ENCODE measurements at regions not wholly inside any gene's neighbourhood (a gene's known extent, or its start where the extent isn't known, plus 50 kb on each side); places are given as distances from the start of the nearest gene placed in this dataset.

GRCh38 chr16:76023835-76024234 is 253.4 kb upstream of the CNTNAP4 start (continued):
- TF ChIP-seq REST (IDR thresholded peaks at IDR 0.05; ENCODE audit: unreplicated experiment) = no peak

- H3K4me2 ChIP-seq = no peak overlapping the region
- H3K4me3 ChIP-seq = no peak overlapping the region
- no peaks in the 10 kb centered on the region for H3K27me3 ChIP-seq (ENCODE audit: insufficient read depth)
- no peaks in the 10 kb centered on the region for H3K79me2 ChIP-seq (replicated peaks; ENCODE audit: insufficient read depth)
- H4K20me1 ChIP-seq (replicated peaks; ENCODE audit: insufficient read depth) = no peaks in the 10 kb centered on the region
- H3K9me3 Mint-ChIP-seq = peaks cover 74% of the 10 kb centered on the region
- no peak overlapping the region for H3K27ac Mint-ChIP-seq
- H3K27ac ChIP-seq (ENCODE audit: low read depth) = no peak overlapping the region
- H2AFZ ChIP-seq = no peak overlapping the region
- peaks cover 15% of the 10 kb centered on the region for H3K36me3 ChIP-seq (ENCODE audit: insufficient read depth)
- H3K9me2 ChIP-seq (ENCODE audit: insufficient read depth) = 0 out of 2 replicates have a peak, but pooled peaks cover 8% of the 10 kb centered on the region
- no peaks in the 10 kb centered on the region for H3K27me3 Mint-ChIP-seq (ENCODE audit: insufficient read depth, low read depth, poor library complexity)
- ATAC-seq (no peak), DNase-seq (ENCODE audit: low spot score) (peak; percentile 51)
- no peaks in the 10 kb centered on the region for H3K4me1 Mint-ChIP-seq
- no peaks in the 10 kb centered on the region for H3K4me1 ChIP-seq (ENCODE audit: insufficient read depth)
- no peaks in the 10 kb centered on the region for H3F3A ChIP-seq (replicated peaks; ENCODE audit: low read depth)
- no peak overlapping the region for H3K4me3 Mint-ChIP-seq
- H3K36me3 Mint-ChIP-seq (ENCODE audit: low read depth) = peaks cover 28% of the 10 kb centered on the region; the same call in 2 of the 3 replicates
- TF ChIP-seq ZNF331 (CRISPR knock-in tag; IDR thresholded peaks at IDR 0.05; ENCODE audit: low read depth) = no peak
- no peak for TF ChIP-seq JUNB (IDR thresholded peaks at IDR 0.05; ENCODE audit: unreplicated experiment)
- no peak for TF ChIP-seq EZH2phosphoT487 (IDR thresholded peaks at IDR 0.05; ENCODE audit: unreplicated experiment)
- no peak for TF ChIP-seq CREB1 (CRISPR knock-in tag; IDR thresholded peaks at IDR 0.05; ENCODE audit: low read depth)
- no peak for TF ChIP-seq STAT1 (IDR thresholded peaks at IDR 0.05; ENCODE audit: unreplicated experiment)
- no peak for TF ChIP-seq ZNF462 (CRISPR knock-in tag; IDR thresholded peaks at IDR 0.05)
- no peak for TF ChIP-seq REST (IDR thresholded peaks at IDR 0.05; ENCODE audit: unreplicated experiment)
- no peak for TF ChIP-seq CTCF (conservative IDR thresholded peaks at IDR 0.05; ENCODE audit: low read depth in 2 of 2)
These were observed 241.5 kb upstream of the CNTNAP4 start for GRCh38 chr16:76035689-76036088.

Data from GM23338 (cell line).